ENCODE measurements at regions not wholly inside any gene's neighbourhood (a gene's known extent, or its start where the extent isn't known, plus 50 kb on each side); places are given as distances from the start of the nearest gene placed in this dataset.

DNA sequence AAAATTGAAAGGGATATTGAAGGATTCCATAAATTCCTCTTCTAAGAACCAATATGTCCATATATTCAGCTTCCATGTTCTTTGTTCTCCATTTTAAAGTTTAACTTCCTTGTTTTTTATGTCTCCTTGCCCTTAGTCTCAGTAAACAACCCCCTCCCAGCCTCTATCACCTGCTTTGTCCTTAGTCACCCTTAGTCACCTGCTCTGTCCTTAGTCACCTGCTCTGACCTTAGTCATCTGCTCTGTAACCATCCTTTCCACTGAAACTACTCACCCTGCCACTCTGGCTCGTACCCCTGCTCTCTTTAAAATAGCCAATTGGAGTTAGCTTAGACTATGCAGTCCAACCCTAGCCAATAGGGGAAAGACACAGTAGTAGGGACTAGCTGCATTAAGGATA is 136.2 kb upstream of the TMEM106B start (continued):
- TF ChIP-seq, protein P1, sequence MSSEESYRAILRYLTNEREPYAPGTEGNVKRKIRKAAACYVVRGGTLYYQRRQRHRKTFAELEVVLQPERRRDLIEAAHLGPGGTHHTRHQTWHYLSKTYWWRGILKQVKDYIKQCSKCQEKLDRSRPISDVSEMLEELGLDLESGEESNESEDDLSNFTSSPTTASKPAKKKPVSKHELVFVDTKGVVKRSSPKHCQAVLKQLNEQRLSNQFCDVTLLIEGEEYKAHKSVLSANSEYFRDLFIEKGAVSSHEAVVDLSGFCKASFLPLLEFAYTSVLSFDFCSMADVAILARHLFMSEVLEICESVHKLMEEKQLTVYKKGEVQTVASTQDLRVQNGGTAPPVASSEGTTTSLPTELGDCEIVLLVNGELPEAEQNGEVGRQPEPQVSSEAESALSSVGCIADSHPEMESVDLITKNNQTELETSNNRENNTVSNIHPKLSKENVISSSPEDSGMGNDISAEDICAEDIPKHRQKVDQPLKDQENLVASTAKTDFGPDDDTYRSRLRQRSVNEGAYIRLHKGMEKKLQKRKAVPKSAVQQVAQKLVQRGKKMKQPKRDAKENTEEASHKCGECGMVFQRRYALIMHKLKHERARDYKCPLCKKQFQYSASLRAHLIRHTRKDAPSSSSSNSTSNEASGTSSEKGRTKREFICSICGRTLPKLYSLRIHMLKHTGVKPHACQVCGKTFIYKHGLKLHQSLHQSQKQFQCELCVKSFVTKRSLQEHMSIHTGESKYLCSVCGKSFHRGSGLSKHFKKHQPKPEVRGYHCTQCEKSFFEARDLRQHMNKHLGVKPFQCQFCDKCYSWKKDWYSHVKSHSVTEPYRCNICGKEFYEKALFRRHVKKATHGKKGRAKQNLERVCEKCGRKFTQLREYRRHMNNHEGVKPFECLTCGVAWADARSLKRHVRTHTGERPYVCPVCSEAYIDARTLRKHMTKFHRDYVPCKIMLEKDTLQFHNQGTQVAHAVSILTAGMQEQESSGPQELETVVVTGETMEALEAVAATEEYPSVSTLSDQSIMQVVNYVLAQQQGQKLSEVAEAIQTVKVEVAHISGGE (tag by site-specific recombination; conservative IDR thresholded peaks at IDR 0.05; ENCODE audit: low read depth): no peak
- no peak for TF ChIP-seq ZNF24 (tag by site-specific recombination; IDR thresholded peaks at IDR 0.05)
- no peak for TF ChIP-seq ZNF785 (tag by site-specific recombination; IDR thresholded peaks at IDR 0.05)
- no peak for TF ChIP-seq ZNF19 (tag by site-specific recombination; IDR thresholded peaks at IDR 0.05; ENCODE audit: low read depth)
- TF ChIP-seq, protein P2, sequence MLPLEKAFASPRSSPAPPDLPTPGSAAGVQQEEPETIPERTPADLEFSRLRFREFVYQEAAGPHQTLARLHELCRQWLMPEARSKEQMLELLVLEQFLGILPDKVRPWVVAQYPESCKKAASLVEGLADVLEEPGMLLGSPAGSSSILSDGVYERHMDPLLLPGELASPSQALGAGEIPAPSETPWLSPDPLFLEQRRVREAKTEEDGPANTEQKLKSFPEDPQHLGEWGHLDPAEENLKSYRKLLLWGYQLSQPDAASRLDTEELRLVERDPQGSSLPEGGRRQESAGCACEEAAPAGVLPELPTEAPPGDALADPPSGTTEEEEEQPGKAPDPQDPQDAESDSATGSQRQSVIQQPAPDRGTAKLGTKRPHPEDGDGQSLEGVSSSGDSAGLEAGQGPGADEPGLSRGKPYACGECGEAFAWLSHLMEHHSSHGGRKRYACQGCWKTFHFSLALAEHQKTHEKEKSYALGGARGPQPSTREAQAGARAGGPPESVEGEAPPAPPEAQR (tag by site-specific recombination; IDR thresholded peaks at IDR 0.05): no peak
- TF ChIP-seq, protein P3, sequence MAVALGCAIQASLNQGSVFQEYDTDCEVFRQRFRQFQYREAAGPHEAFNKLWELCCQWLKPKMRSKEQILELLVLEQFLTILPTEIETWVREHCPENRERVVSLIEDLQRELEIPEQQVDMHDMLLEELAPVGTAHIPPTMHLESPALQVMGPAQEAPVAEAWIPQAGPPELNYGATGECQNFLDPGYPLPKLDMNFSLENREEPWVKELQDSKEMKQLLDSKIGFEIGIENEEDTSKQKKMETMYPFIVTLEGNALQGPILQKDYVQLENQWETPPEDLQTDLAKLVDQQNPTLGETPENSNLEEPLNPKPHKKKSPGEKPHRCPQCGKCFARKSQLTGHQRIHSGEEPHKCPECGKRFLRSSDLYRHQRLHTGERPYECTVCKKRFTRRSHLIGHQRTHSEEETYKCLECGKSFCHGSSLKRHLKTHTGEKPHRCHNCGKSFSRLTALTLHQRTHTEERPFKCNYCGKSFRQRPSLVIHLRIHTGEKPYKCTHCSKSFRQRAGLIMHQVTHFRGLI (tag by site-specific recombination; IDR thresholded peaks at IDR 0.05): no peak
- TF ChIP-seq ZNF366 (tag by site-specific recombination; conservative IDR thresholded peaks at IDR 0.05): no peak
- TF ChIP-seq ZNF626 (tag by site-specific recombination; IDR thresholded peaks at IDR 0.05): no peak
- TF ChIP-seq GFI1B (tag by site-specific recombination; IDR thresholded peaks at IDR 0.05): no peak
- no peak for TF ChIP-seq ZNF837 (tag by site-specific recombination; IDR thresholded peaks at IDR 0.05)
- TF ChIP-seq ZNF501 (tag by site-specific recombination; IDR thresholded peaks at IDR 0.05): no peak
- TF ChIP-seq ZNF600 (tag by site-specific recombination; IDR thresholded peaks at IDR 0.05): no peak

DNA sequence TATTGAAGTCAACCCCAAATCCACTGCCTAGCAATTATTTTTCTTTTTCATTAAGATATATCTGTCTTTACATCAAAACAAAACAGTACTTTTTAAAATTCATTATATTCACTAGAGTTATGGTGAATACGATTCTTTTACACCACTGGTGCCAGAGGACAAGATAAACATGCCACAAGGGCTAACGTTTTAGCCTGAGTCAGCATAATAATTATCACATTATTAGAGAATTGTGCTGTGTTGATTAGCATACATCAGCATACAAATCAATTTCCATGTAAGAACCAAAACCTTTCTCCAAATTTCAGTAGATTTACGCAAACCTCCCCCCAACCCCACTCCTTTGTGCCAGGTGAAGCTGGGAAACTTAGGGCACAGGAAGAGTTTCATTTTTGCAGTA is 131.1 kb upstream of the TMEM106B start:
- Histone ChIP-seq H3K4me1 (ENCODE audit: control insufficient read depth, insufficient read depth, low read length) (no peaks in the 10 kb centered on the region), H3K9me3 (ENCODE audit: control insufficient read depth, insufficient read depth, low read depth, low read length) (no peaks in the 10 kb centered on the region), H3K4me3 (ENCODE audit: low read depth, low read length) (no peak overlapping the region), H3K36me3 (ENCODE audit: control insufficient read depth in 2 of 2, insufficient read depth in 1 of 2, low read length in 2 of 2) (no peaks in the 10 kb centered on the region), H3K27ac (ENCODE audit: extremely low read depth, low read depth, low read length) (no peak overlapping the region)
- POLR2A ChIA-PET: no interaction called here
- CTCF ChIA-PET: no interaction called here
- TF ChIP-seq MYNN (tag by site-specific recombination; IDR thresholded peaks at IDR 0.05; ENCODE audit: borderline replicate concordance) (no peak), ZNF221 (tag by site-specific recombination; IDR thresholded peaks at IDR 0.05; ENCODE audit: borderline replicate concordance) (no peak), ZBTB20 (tag by site-specific recombination; IDR thresholded peaks at IDR 0.05) (no peak), ZNF169 (tag by site-specific recombination; IDR thresholded peaks at IDR 0.05) (no peak), ZSCAN23 (tag by site-specific recombination; IDR thresholded peaks at IDR 0.05) (no peak), ZNF239 (tag by site-specific recombination; IDR thresholded peaks at IDR 0.05) (no peak), KLF7 (tag by site-specific recombination; IDR thresholded peaks at IDR 0.05; ENCODE audit: borderline replicate concordance) (no peak), ZNF777 (tag by site-specific recombination; IDR thresholded peaks at IDR 0.05; ENCODE audit: borderline replicate concordance) (no peak), ZBTB7A (tag by site-specific recombination; IDR thresholded peaks at IDR 0.05; ENCODE audit: low read depth) (no peak), HOXC10 (CRISPR knock-in tag; IDR thresholded peaks at IDR 0.05) (no peak), ZNF76 (tag by site-specific recombination; IDR thresholded peaks at IDR 0.05; ENCODE audit: borderline replicate concordance, low read depth) (no peak), ZNF184 (tag by site-specific recombination; IDR thresholded peaks at IDR 0.05) (no peak)

Data from HEK293 (cell line).